ENCODE measurements at regions not wholly inside any gene's neighbourhood (a gene's known extent, or its start where the extent isn't known, plus 50 kb on each side); places are given as distances from the start of the nearest gene placed in this dataset.

GRCh38 chr14:84003346-84003745 lies 1526.6 kb upstream of the FLRT2 start:
- TF ChIP-seq CTCF (conservative IDR thresholded peaks at IDR 0.05; ENCODE audit: low read length) (no peak), EZH2phosphoT487 (IDR thresholded peaks at IDR 0.05; ENCODE audit: borderline replicate concordance, low read depth, low read length) (no peak)

Measured in OCI-LY7 (cell line).